OCI-LY1 (cell line): ENCODE measurements at regions not wholly inside any gene's neighbourhood (a gene's known extent, or its start where the extent isn't known, plus 50 kb on each side); places are given as distances from the start of the nearest gene placed in this dataset.

ENCODE experiments used
- H2AFZ ChIP-seq: fragments of 200-600 bp; sonication (generic), shearing (Covaris generic); 2 replicates; pipeline ENCODE4 v1.6.0; 2014; ENCODE audit warnings: antibody characterized with exemption, mild to moderate bottlenecking, low read length
- H3F3A ChIP-seq: fragments of 200-600 bp; sonication (generic), shearing (Covaris generic); 2 replicates; pipeline ENCODE4 v1.6.0; 2014; ENCODE audit warnings: mild to moderate bottlenecking, antibody characterized with exemption, low read length, moderate library complexity; ENCODE audit not compliant: insufficient read depth
- H3K27ac ChIP-seq: fragments of 200-600 bp; sonication (generic); 2 replicates; pipeline ENCODE4 v1.5.1; 2014; ENCODE audit warnings: low read length, mixed run types, mild to moderate bottlenecking, low read depth; ENCODE audit not compliant: poor library complexity, severe bottlenecking
- H3K27me3 ChIP-seq: fragments of 200-600 bp; sonication (generic); 2 replicates; pipeline ENCODE4 v1.6.0; 2014; ENCODE audit warnings: antibody characterized with exemption, mild to moderate bottlenecking, low read length, moderate library complexity; ENCODE audit not compliant: insufficient read depth
- H3K36me3 ChIP-seq: fragments of 200-600 bp; sonication (generic); 2 replicates; pipeline ENCODE4 v1.6.1; 2014; ENCODE audit warnings: mild to moderate bottlenecking, antibody characterized with exemption, low read length, moderate library complexity, mixed read lengths; ENCODE audit not compliant: insufficient read depth
- H3K4me1 ChIP-seq: fragments of 200-600 bp; sonication (generic); 2 replicates; pipeline ENCODE4 v1.5.1; 2014; ENCODE audit warnings: mild to moderate bottlenecking, low read length, moderate library complexity; ENCODE audit not compliant: insufficient read depth, severe bottlenecking
- H3K4me2 ChIP-seq: fragments of 200-600 bp; sonication (generic), shearing (Covaris generic); 2 replicates; pipeline ENCODE4 v1.6.1; 2014; ENCODE audit warnings: low read length
- H3K4me3 ChIP-seq: fragments of 200-600 bp; sonication (generic); 2 replicates; pipeline ENCODE4 v1.5.1; 2014; ENCODE audit warnings: low read length, low read depth, mild to moderate bottlenecking, mixed read lengths; ENCODE audit not compliant: poor library complexity, severe bottlenecking
- H3K79me2 ChIP-seq: fragments of 200-600 bp; shearing (Covaris generic); 2 replicates; pipeline ENCODE4 v1.6.1; 2016; ENCODE audit warnings: mixed run types, low read length, mixed read lengths; ENCODE audit not compliant: insufficient read depth
- H3K9ac ChIP-seq: fragments of 200-600 bp; sonication (generic), shearing (Covaris generic); 2 replicates; pipeline ENCODE4 v1.6.1; 2014; ENCODE audit warnings: mild to moderate bottlenecking, low read length, mixed read lengths
- H3K9me2 ChIP-seq: fragments of 200-600 bp; sonication (generic), shearing (Covaris generic); 2 replicates; pipeline ENCODE4 v1.6.1; 2014; ENCODE audit warnings: low read depth, mild to moderate bottlenecking, low read length, mixed read lengths
- H3K9me3 ChIP-seq: fragments of 200-600 bp; shearing (Covaris generic); 2 replicates; pipeline ENCODE4 v1.6.1; 2014; ENCODE audit warnings: low read length, mixed read lengths
- H4K20me1 ChIP-seq: fragments of 200-600 bp; sonication (generic), shearing (Covaris generic); 2 replicates; pipeline ENCODE4 v1.6.0; 2016; ENCODE audit warnings: mild to moderate bottlenecking, low read length; ENCODE audit not compliant: insufficient read depth
- CTCF ChIP-seq: fragments of 200-600 bp; sonication (generic), shearing (Covaris generic); IDR thresholded peaks from 2 replicates; pipeline ENCODE4 v1.5.1; 2017; ENCODE audit warnings: mild to moderate bottlenecking, antibody characterized with exemption, low read length, moderate library complexity, mixed read lengths
- EZH2 ChIP-seq: fragments of 200-600 bp; sonication (generic), shearing (Covaris generic); IDR thresholded peaks from 2 replicates; pipeline ENCODE4 v1.8.0; 2017; ENCODE audit warnings: borderline replicate concordance, mixed run types, mild to moderate bottlenecking, antibody characterized with exemption, low read length, moderate library complexity, mixed read lengths

DNA sequence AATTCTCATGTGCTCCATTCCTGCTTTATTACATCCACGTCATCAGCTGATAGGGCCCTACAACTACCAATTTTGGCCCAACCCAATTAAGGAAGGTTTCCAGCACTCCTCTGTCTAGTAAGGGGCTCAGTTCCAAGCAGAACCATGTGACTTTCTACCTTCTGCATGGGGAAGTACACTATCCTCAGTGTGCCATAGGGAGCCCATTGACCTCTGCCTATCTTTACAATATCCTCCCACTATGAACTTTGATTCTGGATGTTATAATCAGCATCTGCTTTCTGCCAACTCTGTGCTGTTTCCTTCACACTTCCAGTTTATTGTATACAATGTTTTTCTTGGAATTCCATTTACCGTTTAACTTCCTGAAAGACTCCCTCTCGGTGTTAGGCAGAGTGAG is 53.9 kb upstream of the GCFC2 start:
- TF ChIP-seq CTCF: no peak
- TF ChIP-seq EZH2: no peak
- Histone ChIP-seq H3K9me2 (no peaks in the 10 kb centered on the region), H3K4me2 (no peak overlapping the region), H3K27ac (no peak overlapping the region), H4K20me1 (no peaks in the 10 kb centered on the region), H2AFZ (no peak overlapping the region), H3K27me3 (no peaks in the 10 kb centered on the region), H3K36me3 (no peaks in the 10 kb centered on the region), H3K4me1 (no peaks in the 10 kb centered on the region), H3K9ac (no peak overlapping the region), H3K79me2 (no peaks in the 10 kb centered on the region), H3F3A (no peaks in the 10 kb centered on the region), H3K9me3 (no peaks in the 10 kb centered on the region), H3K4me3 (no peak overlapping the region)
